ENCODE measurements at regions not wholly inside any gene's neighbourhood (a gene's known extent, or its start where the extent isn't known, plus 50 kb on each side); places are given as distances from the start of the nearest gene placed in this dataset.

- TF ChIP-seq CTCF (IDR thresholded peaks at IDR 0.05; ENCODE audit: insufficient read depth, low read length, poor library complexity, severe bottlenecking): no peak
- no peak for TF ChIP-seq EZH2phosphoT487 (conservative IDR thresholded peaks at IDR 0.05; ENCODE audit: low read length)
Observed at GRCh38 chr2:153405196-153405595, 73.4 kb downstream of the RPRM start.

Data from SU-DHL-6 (cell line).